ENCODE measurements at regions not wholly inside any gene's neighbourhood (a gene's known extent, or its start where the extent isn't known, plus 50 kb on each side); places are given as distances from the start of the nearest gene placed in this dataset.
A peak's percentile ranks its signal among the peaks of the same experiment; 100 is the strongest.

DNA sequence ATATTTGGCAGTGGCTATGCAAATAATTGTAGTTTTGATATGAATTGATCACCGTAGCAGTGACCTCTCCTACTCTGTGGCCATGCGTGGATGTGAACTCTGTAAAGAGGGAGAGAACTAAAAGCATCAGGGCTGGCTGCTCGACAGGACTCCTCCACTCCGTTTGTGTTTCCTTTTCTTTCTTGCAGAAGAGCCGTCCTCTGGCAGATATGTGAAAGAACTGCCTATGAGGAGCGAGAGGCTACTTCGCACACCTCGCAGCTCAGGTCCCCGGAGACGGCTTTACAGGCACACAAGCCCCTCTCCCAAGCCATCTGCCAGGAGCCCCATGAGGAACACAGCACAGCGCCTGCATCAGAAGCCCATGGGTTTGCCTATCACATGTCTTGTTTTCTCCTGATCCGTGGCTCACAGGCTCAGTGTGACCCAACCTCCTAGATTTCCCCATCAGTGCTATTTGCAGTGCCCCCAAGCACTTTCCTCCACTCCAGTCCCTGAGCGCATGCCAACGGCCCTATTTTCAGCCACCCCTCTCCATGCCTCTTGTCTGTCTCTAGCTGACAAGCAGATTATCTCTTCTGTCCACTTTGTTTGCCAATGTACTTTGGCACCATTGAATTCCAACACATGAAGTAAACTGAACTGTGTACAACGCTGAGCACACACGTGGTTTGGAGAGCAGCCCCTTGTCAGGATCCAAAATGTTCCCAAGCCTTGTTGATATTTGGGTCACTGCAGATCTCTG, 164.3 kb upstream of the AKR1E2 start:
- no peak for DNase-seq

- DNase-seq, result no peak
These were observed 167.2 kb upstream of the AKR1E2 start for GRCh38 chr10:4658777-4659176.

GRCh38 chr10:4656576-4657194, 169.3 kb upstream of the AKR1E2 start:
- DNase-seq, result peak; percentile 71

- no peak for DNase-seq
These were observed 170.1 kb upstream of the AKR1E2 start for GRCh38 chr10:4655879-4656278.

- DNase-seq, result no peak
These were observed 170.6 kb upstream of the AKR1E2 start for GRCh38 chr10:4655406-4655805.

DNA sequence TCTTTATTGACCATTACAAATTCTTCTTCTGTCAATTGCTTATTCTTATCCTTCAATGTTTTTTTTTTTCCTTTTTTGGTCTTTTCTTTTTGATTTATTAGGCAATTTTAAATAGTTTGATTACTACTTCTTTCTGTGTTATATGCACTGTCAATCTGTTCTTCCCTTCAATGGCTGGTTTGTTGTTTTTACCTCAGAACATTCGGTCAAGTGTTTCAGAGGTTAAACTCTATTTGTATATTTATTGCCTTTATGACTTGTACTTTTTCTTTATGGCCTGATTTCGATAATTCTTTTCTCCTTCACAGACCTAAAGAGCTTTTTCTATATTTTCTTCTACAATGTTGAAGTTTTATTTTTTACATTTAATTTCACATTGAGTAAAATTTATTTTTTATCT, 171.5 kb upstream of the AKR1E2 start:
- no peak for DNase-seq

DNA sequence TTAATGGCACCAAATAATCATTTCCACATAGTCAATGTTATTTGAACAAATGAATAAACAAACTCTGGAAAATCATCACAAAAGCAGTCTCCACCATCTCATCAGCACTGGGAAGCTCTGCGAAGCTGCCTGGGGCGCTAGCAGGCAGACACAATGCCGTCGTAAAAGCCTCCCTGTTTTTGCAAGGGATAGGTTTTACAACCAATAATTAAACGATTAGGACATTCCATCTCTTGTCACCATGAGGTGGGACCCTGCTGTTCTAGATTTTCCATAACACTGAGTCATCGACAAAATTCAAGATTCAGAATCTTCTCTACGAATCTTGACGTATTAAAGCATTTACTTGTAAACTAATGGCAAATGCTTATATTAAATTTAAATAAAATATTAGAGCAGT, 172.8 kb upstream of the AKR1E2 start:
- DNase-seq, result no peak

GRCh38 chr10:4652111-4653010, 173.6 kb upstream of the AKR1E2 start:
- DNase-seq, result no peak

GRCh38 chr10:4651404-4652037, 174.5 kb upstream of the AKR1E2 start:
- no peak for DNase-seq

DNA sequence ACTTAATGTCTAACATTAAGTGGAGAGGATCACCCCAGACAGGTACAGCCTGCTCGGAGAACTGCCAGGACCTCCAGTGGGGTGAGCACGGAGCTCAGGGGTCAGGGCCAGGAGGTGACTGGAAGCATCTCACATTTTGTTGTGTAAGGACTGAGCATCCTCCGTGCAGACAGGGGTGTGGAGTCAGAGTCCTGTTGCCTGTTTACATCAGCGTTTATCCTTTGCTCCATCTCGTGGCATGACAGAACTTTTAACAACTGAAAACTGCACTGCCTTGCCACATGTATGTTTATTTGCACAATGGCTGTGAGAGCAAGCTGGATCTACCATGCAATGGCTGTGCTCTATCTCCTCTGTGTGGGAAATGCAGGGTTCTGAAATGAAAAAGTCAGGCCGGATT, 175.4 kb upstream of the AKR1E2 start:
- DNase-seq, result peak; percentile 56

DNA sequence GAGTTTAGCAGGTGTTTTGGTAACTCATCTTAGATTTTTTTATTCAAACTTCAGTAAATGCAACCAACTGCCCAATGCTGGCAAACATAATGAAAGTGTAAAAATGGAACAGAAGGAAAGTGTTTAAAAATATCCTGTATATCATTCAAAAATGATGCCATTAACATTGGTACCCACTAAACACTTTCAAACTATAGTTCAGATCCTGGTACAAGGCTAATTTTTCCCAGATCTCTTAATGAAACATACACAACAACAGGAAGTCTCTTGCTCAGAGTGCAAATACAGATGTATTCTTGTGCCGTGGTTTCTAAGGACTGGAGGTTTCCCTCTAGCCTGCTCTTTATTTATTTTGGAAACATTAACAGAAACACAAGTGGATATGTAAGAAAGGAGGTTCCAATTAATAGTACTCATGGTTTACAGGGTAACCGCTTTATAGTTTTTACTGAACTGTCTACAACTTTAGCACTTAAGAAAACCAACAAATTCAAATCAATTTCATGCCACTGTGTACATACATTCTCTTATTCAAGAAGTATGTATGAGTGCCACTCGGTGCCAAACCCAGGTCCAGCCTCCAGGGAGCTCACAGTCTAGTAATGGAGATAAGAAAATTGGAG, 176.0 kb upstream of the AKR1E2 start:
- DNase-seq, result peak; percentile 32

DNA sequence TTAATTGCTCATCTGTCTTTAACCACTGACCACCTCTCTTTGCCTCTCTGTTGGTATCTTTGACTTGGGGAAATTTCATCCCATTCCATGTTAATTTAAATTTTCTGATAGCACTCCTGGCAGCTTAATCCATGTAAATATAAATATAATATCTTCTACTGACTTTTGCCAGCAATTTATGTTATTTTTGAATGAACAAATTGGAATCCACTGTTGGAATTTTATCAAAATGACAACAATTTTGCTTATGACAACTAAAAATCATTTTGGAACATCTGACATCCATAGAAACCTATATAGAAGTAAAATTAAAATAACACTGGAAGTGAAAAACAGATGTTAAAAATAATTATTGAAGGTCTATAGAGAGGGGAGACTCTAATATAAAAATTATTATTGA, 176.5 kb upstream of the AKR1E2 start:
- no peak for DNase-seq

- no peak for DNase-seq
These were observed 177.0 kb upstream of the AKR1E2 start for GRCh38 chr10:4648999-4649398.

DNA sequence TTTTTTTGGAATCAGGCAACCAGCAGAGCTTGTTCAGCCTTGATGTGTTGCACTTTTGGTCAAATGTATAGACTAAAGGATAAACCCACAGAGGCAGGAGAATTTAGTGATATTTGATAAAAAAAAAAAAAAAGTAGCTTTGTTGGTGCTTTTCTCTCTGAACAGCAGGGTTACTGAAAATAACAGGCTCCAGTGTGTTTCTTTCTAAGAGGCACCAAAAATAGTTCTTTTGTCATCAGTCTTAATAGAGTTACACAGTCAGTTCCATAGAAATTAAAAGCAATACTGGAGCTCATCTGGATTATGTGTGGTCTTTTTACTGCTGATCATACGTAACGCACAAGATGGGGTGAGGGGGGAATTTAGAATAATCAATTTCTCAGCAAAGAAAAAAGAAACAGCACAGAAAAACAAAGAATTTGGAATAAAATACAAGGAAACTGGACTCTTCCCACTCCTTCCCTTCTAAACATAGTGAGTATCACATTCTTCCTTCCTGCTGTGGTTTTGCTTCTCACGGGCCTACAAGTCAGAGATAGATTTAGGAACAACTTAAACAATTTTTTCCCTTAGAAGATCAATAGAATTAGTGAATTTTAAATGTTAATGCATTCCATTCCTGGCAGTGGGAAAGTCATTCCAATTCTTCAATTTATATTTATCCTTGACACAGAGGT, 178.8 kb upstream of the AKR1E2 start:
- DNase-seq, result no peak

DNA sequence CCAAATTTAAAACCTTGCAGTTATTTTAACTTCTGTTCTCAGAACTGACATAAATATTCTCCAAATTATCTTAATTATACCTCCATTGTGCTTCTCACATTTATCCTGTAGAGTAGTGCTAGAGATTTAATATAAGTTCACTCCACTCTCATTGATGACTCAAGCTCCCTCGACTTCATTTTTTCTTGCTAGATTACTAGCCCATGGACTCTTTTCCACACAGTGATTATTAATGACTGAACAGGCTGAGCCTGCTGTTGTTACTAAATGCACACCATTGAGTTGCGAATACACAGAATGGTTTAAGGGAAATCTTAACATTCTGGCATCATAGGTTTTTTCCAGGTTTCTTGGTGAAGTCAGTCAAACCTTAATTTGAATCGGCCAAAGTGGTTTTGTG, 179.5 kb upstream of the AKR1E2 start:
- no peak for DNase-seq

- DNase-seq, result no peak
These were observed 180.2 kb upstream of the AKR1E2 start for GRCh38 chr10:4645836-4646235.

DNA sequence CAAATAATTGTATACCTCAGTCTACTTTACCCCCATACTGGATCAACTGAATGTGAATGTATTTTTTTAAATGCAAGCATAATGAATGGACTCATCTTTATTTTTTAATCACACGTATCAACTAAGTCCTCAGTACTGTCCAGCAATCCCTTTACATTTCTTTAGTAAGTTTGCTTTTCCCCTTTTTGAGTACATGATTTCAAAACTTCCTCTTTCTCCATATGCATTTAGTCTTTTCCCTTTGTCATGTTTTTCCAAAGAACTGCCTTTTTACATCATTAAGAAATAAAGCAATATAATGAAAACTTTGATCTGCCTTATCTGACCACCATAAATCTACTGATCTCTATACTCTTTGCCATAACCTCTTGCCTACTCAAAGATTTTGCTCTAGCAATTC, 182.5 kb upstream of the AKR1E2 start:
- no peak for DNase-seq

GRCh38 chr10:4639960-4640359, 186.0 kb upstream of the AKR1E2 start:
- DNase-seq, result no peak

- DNase-seq, result no peak
These were observed 187.9 kb upstream of the AKR1E2 start for GRCh38 chr10:4638099-4638498.

DNA sequence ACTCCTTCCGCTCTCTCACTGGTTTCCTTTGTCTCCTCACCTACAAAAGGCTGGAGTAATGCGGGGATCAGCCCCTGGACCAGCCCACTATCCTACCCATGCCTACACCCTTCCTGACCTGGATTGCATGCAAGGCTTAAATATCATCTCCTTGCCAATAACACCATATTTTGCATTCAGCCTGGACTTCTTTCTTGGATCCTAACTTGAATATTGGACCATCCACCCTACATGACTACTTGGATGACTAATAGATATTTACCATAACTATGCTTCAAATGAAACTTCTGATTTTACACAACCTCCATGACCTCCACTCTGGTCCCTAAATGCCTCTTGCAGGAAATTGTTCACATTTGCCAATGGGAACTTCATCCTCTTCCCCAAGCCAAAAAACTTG, 188.3 kb upstream of the AKR1E2 start:
- DNase-seq, result no peak

DNA sequence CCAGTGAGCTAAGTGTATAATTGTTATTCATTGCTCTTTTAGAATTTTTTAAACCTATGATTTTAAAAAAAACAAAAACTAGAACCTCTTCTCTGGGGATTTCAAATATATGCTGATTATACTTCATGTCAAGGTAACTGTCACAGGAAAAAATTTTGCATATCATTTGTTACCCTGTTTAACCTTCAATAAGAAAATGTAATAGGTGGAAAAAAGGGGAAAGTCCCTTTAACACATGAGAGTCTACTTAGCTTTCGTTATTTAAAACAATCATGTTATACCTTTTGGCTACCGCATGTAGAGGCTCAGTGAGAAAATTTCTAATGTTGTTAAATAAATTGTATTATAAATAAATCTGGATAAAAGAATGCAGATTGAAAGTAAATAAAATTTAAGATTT, 190.1 kb upstream of the AKR1E2 start:
- DNase-seq, result no peak

DNA sequence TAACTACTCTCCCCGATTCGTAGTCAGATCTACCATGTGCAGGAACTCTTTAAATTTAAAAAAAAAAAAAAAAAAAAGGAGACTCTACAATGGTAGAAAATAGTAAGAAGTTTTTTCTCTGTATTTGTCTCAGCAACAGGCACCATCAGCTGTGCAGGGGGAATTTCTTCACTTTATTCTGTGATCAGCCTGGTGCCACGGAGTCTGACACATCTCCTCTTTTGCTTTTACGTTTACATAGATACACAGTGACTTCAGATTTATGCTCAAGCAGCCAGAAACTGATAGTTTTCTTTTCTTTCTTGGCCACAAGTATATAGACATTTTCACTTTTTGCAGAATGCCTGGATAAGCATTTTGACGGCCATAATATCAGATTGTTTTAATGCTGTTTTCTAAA, 190.6 kb upstream of the AKR1E2 start:
- no peak for DNase-seq

Data from fibroblast of skin of scalp (primary cell).